ENCODE measurements at regions not wholly inside any gene's neighbourhood (a gene's known extent, or its start where the extent isn't known, plus 50 kb on each side); places are given as distances from the start of the nearest gene placed in this dataset.
"Not testable (repeated sequence)": the region's sequence is repeated elsewhere in the genome, so short reads cannot be mapped to it uniquely, and the experiment has no call there.

DNA sequence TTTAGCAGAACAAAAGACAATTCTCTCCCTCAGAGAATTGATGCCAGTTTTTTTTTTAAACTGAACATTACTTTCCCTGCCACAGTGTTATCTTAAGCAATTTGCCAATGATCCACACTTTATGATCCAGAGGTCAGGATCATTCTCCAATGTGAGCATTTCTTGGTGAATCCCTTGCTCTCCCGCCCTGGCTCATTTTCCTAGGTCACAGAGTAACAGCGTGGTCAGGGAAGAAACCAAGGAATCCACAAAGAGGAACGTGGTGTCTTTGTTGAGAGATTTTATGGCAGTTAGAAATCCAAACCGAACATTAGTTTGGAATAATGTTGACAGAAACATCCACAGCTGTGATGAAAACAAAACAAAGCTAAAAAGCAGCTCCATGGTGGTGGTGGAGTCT is 250.3 kb downstream of the TTC32 start:
- no peak for DNase-seq (ENCODE audit: low read depth in 2 of 2)

DNA sequence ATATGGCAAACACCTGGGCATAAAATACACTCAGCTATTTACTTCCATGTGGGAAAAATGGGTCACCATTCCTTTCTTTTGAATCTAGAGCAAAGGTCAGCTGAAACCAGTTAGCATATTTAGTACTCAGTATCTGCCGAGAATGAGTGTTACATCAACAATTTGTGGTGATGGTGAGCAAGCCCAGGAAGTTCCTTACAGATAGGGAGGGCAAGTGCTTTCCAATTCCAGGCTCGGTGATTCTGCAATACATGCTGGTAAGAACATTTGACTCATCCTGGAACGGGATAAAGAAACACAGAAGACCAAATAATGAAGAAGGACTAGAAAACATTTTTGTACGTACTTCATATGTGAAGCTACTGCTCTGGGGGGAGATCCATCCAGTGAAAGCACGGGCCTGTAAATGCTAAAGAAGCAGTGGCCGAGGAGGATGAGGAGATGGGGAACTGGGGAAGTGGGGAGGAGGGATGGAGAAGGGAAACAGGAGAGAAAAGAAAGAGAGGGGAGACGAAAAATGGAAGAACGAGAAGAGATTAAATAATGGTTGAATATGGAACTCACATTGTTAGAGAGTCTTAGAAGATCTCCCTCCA is 251.9 kb downstream of the TTC32 start:
- no peak for DNase-seq (ENCODE audit: low read depth in 2 of 2)

DNA sequence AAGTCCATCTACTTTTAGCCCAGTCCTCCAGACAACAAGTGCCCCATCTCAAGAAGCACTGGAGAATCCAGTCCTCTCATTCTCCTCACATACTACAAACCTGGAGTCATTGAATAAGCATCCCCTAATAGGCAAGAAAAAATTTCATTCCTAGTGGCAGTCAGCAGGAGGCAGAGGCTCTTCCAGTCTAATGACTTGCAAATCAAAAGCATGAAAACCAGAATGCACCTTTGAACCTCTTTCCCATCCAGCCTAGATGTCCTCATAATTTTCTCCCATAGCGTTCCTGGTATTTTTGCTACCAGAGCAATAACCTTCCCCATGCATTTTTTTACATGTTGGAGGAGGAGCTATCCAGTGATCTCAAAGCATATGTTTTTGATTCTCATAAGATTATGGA is 252.6 kb downstream of the TTC32 start:
- DNase-seq (ENCODE audit: low read depth in 2 of 2) = no peak

DNA sequence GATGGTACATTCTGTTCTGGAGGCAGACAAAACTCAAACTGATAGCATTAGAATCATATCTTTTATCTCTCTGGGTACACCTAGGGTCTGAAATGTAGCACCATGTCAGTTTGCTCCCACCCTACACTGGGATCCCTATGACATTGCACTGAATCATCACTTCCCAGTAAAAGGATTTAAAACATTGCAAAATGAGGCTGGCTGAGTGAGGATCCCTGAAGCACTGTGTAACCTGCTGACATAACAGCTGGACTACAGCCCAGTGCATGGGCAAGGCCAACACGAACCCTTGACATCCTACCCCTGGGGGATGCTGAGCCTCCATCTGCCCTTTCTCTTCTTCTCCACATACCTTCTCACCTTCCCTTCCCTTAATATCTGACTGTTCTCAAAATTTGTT is 253.2 kb downstream of the TTC32 start:
- DNase-seq (ENCODE audit: low read depth in 2 of 2) = no peak

DNA sequence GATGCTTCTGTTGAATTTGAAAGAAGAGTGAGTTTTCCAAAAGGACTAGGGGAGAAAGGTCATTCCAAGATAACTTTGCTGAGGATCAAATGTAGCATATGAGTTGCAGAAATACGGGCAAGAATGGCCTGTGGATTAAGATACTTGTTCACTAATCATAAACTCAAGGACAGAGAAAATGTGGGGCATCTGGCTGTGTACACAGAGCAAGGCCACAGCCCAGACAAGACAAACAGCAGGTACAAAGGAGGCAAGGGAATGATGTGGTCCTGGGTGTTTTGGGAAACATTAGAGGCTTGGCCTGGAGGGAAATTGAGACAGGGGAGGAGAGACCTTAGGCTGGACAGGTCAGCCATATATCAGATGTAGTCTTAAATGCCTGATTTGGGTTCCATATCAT is 254.8 kb downstream of the TTC32 start:
- no peak for DNase-seq (ENCODE audit: low read depth in 2 of 2)

DNA sequence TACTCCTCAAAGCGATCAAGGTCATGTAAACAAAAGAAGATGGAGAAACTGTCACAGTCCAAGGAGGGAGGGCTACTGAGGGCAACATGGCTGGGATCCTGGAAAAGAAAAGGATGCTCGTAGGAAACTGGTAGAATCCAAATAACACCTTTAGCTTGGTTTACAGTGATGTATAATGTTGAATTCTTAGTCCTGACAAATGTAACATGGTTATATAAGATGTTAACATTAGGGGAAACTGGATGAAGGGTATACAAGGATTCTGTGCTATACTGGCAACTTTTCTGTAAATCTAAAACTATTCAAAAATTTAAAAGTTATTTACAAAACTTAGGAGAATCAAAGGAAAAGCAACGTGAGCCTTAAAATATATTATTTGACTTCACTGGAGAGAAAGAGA is 257.0 kb downstream of the TTC32 start:
- DNase-seq (ENCODE audit: low read depth in 2 of 2) = no peak

DNA sequence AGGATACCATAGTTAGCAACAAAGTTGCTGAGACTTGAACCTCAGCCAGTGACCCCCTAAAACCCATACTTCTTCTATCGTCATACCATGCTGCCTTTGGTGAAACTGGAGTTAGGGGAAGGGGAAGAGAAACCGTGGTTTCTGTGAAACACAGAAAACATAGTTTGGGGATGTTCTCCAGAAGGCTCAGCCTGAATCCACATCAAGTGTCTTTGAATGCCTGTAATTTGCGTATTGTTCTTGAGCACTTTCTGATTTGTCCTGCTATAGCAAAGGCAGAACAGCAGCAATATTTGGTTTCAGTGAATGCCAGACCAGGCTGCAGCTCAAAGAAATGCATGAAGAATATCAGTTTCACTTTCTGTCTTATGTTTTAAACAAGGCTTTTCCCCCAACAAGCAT is 258.7 kb downstream of the TTC32 start:
- DNase-seq (ENCODE audit: low read depth in 2 of 2) = no peak

DNA sequence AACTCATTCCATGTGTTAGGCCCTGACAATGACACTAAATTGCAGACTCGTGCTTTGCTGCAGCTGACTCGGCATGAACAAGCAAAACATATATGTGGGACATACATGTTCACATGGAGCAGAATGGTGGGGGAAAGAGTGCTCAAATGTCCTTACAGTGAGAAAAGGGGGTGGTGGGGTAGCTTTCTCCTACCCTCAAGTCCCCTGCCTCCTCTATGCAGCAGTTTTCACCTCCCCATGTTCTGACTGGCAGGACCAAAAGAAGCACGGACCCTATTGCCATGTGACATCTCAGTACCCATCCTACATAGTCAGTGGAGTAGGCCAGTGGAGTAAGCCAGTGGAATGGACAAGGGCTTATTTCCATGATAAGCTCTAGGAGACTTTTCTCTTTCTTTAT is 259.3 kb downstream of the TTC32 start:
- DNase-seq (ENCODE audit: low read depth in 2 of 2) = no peak

DNA sequence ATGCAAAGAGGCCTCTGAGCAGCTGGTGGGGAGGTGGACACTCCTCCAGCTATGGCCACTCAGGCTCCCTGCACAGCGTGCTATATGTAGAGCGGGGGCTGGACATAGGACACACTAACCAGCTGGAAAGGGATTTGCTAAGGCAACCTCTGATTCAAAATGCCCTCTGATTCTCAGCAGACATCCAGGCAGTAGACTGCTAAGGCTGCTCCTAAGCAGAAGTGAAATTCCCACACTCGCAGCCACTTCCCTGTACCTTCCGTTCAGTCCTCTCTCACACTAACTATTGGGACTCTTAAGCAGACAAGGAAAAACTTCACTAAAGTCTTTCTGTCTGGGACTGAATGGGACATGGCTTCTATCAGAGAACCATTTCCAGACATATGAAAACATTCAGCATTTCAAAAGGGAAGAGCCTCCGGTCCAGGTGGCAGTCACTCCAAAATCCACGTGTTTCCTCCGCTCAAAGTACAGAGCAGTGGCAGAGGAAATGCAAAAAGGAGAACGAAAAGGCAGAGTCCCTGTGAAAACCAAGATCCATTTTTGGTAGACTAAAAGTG is 265.8 kb downstream of the TTC32 start:
- DNase-seq (ENCODE audit: low read depth in 2 of 2) = no peak

DNA sequence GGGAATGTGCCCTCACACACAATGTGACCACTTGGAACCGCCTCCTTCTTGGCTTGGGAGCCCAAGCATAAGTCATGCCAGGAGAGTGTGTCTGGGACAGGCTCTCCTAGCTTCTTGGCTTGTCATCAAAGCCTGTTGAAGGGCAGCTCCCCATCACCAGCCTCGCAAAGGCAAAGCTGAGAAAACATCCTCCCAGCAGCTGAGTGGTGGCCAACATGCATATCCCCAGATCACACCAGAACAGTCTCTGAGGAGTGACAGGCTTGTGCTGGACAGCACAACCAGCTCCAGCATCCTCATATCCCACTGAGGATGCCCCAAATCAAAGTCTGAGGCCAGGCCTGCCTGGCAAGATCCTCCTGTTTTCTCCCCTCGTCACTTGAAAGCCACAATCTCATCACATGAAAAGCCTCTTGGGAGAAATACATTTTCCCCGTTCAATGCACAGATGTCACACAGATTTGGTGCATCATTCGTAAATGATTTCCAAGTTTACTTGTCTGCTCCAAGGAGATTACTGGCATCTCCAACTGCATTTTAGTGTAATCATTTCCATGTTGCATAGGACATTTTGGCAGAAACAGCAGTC is 269.3 kb downstream of the TTC32 start:
- no peak for DNase-seq (ENCODE audit: low read depth in 2 of 2)

DNA sequence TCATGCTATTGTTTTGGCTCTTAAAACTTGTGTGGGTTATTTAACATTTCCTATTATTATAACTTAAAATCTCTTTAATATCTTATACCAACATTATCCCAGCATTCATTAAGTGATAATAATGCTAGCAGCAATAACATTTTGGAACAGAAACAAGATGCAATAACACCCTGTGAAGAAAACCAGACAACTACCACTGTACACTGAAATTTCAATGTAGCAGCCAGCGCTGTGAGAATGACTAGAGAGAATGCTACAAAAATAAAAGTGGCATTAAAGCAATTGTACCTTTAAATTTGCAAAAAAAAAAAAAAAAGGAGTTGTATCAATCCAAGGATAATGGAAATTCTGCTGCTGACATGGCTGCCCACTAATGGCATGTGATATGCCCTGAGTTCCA is 269.9 kb downstream of the TTC32 start:
- DNase-seq (ENCODE audit: low read depth in 2 of 2) = no peak

DNA sequence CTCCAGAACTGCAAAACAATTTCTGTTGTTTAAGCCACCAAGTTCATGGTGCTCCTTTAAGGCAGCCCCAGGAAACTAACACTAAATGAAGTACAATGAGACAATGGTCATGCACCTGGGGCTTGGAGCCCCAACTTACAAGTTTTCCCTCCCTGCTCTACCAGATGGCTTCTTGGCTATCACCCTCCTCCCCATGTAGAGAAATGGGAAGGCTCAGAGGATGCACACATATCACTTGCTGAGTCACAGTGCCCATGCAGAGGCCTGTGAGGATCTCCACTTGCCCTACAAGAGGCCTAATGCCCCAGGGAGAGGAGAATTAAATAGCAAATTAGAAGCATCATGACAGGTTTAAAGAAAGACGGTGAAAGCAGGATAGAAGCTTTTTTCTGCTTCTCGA is 270.9 kb downstream of the TTC32 start:
- no peak for DNase-seq (ENCODE audit: low read depth in 2 of 2)

DNA sequence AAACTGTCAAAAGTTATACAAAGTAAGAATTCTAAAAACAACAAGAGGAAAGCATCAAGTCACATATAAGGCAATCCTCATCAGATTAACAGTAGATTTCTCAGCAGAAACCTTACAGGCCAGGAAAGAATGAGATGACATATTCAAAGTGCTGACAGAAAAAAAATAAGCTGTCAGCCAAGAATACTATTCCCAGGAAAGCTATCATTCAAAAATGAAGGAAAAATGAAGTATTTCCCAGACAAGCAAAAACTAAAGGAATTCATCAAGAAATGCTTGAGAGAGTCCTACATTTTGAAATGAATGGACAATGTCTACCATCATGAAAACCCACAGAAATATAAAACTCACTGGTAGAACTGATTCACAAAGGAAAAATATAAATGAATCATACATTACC is 268.9 kb upstream of the OSR1 start:
- DNase-seq (ENCODE audit: low read depth in 2 of 2) = no peak

DNA sequence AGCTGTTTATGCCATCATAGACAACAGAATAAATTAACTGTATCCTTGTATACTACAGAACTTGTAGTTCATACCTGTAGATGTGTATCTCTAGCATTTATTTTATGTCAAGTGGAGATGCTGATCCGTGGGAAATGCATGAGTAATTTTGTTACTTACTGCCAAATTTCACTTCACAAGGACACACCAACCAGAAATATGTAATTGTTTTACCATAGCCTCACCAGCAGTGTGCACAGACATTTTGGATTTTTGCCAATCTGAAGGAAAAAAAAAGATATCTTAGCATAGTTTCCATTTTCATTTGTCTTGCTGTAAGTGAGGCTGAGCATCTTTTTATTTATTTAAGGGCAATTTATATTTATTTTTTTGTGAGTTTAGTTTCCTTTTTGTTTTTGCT is 265.1 kb upstream of the OSR1 start:
- no peak for DNase-seq (ENCODE audit: low read depth in 2 of 2)

DNA sequence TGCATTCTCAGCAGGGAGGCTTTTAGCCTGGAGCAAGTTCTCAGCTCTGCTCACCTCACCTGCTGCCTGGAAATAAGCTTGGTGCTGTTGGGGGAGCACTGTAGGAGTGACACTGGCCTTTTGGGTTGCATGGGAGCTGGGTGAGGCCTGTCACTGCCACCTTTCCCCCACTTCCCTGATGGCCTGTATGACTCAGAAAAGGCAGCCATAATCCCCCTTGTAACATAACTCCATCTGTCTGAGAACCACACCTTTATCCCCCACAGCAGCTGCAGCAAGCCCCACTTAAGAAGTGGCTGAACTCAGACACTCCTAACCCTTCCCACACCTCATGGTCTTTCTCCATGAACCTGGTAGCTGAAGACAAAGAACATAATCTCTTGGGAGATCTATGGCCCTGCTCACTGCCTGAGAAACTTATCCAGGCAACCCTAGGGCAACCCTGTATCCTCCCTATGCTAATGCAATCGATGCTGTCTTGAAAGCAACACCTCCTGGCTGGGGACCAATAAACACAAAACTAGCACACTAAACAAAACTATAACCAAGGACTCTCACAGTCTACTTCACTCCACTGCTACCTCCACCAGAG is 258.9 kb upstream of the OSR1 start:
- no peak for DNase-seq (ENCODE audit: low read depth in 2 of 2)

DNA sequence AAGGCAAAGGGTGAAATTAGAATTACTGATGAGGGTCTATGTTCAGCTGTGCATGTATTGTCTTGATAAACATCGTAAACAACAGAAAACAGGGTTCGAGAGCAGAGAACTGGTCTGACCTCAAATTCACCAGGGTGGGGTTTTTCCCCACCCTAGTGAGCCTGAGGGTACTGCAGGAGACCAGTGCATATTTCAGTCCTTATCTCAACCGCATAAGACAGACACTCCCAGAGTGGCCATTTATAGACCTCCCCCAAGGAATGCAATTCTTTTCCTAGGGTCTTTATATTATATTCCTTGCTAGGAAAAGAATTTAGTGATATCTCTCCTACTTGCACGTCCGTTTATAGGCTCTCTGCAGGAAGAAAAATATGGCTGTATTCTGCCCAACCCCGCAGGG is 257.0 kb upstream of the OSR1 start:
- not testable (repeated sequence) for DNase-seq (ENCODE audit: low read depth in 2 of 2)

DNA sequence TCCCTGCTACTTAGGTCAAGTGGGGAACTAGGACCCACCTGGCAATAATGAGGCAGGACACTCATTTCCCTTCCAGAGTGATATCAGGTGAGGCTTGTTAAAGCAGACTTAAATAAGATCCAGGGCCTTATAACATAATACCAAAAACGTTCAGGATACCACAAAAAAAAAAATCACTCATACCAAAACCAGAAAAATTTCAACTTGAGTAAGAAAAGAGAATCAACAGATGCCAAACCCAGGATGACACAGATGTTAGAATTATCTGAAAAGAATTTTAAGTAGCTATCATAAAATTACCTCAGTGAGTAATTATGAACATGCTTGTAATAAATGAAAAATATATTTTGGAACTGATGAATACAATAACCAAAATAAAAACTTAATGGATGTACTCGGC is 255.6 kb upstream of the OSR1 start:
- DNase-seq (ENCODE audit: low read depth in 2 of 2) = no peak

DNA sequence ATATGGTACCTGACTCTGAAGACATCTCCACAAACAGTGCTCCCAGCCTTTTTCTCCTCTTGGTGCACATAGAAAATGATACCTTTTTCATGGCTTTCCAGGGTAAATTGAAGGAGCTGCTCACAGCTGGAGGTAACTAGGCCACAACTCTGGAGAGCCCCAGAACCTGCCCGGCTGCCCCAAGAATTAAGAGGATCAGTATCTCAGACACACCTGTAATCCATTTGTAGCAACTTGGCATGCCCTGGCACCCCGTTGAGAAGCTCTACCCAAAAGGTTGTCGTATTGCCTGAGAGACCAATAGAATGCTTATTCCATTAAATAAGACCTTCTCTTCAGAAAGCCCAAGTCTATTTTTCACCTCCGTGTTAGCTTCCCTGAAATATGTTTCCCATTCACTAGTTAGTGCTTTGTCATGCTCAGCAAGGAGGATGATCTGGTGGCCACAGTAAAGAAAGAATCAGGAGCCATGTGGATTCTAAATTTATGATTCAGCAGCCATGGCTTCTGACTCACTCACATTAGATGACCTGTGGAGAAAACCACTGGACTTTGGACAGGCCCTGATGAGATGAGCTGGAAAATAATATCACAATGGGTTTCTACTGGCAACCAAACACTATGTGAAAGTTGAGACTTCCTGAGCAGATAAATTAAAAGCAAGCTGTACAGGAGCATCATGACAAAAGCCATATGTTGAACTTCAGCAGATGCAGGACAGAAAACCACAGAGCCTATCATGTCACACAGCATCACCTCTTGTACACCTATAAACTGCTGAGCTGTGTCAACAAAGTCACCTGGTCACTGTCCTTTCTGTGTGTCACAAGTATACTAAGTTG is 253.3 kb upstream of the OSR1 start:
- DNase-seq (ENCODE audit: low read depth in 2 of 2) = no peak

DNA sequence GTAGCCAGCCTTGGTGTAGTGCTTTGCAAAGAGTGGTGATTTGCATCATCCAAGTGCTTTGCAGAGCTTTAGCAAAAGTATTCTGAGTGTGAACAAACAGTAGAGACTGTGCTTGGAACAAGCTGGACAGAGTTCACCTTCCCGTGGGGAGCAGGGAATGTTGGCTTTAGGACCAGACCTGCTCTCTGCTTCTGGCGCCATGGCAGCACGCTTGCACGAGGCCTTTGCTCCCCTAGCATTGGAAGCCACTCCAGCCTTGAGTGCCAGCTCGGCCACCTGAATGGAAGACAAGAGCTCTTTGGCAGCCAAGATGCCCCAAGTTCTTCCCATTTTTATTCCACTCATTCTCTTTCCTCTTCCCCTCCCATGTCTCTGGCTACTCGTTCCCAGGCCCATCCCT is 250.8 kb upstream of the OSR1 start:
- no peak for DNase-seq (ENCODE audit: low read depth in 2 of 2)

DNA sequence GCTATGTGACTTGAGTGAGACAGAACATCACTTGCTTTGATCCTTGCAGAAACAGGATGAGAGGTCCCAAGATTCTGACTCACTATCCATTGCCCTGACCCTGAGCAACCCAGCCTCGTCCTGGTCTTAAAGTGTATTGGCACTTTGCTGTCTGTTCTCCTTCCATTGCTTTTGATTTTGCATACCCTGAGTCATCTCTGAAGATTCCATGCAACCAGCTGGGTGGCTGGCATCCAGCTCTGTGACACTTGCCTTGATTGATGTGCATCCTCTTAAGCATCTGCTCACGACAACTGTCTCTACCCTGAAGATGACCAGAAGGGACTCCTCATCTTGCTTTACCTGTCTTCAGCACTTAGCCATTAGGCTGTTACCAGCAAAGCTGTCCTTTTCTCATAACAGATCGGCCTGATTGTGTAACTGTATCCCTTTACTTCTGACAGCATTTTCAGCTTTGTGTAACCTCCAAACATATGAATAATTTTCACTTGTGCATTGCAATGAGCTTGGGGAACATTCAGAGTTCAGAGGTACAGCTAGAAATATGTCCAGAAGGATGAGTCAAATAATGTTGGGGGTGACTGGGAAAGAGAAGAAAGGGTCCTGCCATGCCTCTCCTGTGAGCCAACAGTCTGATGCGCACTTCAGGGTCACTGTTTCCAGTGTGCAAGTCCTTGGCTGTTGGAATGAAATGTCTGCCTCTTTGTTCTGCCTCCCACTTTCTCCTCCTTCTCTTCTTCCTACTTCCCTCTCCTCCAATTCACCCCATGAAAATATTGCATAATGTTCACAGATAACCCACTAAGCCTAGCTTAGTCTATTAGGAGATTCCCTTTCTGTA is 249.7 kb upstream of the OSR1 start:
- no peak for DNase-seq (ENCODE audit: low read depth in 2 of 2)

DNA sequence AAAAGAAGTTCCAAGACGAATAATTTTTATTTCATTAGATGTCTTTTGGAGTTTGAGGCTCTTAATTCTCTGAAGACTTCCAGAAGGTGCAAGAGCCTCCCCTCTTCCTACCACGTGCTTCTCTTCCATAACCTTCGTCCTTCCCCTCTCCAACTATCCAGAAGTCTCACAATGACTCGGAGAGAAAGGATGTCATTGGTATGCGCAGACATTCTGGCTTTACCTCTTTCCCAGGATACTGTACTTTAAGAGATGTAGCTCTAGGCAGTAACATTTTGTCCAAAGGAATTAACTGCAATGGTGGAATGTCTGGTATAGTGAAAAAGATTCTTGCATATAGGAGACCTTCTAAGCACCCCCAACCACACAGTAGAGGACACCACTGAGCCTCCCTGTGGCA is 249.0 kb upstream of the OSR1 start:
- DNase-seq (ENCODE audit: low read depth in 2 of 2) = no peak

DNA sequence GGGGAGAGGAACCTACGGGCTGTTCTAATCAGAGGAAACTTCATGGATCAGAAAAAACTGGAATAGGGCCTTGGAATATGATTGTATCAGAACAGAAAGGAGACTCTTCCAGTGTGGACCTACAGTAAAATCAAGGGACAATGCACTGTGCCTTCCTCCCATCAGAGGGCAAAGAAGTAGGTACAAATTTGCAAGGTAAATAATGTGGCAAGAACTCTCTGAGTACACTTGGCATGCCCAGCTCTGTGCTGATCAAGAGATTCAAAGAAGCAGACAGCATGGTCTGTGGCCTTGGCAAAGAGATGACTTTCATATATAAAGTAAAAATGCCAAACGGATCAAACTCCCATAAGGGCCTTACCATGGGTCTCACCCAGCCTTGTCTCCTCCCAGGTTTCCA is 242.6 kb upstream of the OSR1 start:
- no peak for DNase-seq (ENCODE audit: low read depth in 2 of 2)

Data from stimulated activated CD4-positive, alpha-beta T cell treated with anti-CD3 and anti-CD28 coated beads, Interleukin-4, amount 100 ng/mL, for 48 hours (primary cell).